B cell (primary cell): ENCODE measurements at regions not wholly inside any gene's neighbourhood (a gene's known extent, or its start where the extent isn't known, plus 50 kb on each side); places are given as distances from the start of the nearest gene placed in this dataset.

Experiments used
- EZH2 ChIP-seq: IDR thresholded peaks from 2 replicates; pipeline ENCODE4 v1.6.1; 2012; ENCODE audit warnings: borderline replicate concordance, low read depth, mild to moderate bottlenecking, moderate library complexity, low read length; ENCODE audit not compliant: insufficient read depth, poor library complexity, severe bottlenecking
- TF ChIP-seq, protein P1 (sequence below): fragments of 200-600 bp; IDR thresholded peaks from one replicate; pipeline ENCODE4 v1.8.0; 2022; ENCODE audit warnings: antibody characterized with exemption, mild to moderate bottlenecking

DNA sequence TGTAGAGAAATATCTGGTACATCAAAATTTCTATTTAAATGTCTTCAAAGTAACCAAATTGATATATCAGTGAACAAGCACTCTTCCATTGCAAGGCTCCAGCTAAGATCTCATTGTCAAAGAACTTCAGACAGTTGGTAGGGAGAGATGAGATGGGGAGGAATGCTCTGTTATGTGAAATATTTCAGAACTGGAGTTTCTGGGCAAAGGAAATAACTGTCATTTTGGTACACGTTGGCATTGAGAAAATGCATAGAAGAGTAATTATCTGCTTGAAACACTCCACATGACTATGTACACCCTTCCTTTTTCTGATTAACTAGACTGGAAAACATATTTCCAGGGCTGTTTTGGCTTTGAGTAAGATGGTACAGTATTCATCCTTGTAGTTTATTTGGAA, 297.5 kb upstream of the RASGRP1 start:
- TF ChIP-seq, protein P1, sequence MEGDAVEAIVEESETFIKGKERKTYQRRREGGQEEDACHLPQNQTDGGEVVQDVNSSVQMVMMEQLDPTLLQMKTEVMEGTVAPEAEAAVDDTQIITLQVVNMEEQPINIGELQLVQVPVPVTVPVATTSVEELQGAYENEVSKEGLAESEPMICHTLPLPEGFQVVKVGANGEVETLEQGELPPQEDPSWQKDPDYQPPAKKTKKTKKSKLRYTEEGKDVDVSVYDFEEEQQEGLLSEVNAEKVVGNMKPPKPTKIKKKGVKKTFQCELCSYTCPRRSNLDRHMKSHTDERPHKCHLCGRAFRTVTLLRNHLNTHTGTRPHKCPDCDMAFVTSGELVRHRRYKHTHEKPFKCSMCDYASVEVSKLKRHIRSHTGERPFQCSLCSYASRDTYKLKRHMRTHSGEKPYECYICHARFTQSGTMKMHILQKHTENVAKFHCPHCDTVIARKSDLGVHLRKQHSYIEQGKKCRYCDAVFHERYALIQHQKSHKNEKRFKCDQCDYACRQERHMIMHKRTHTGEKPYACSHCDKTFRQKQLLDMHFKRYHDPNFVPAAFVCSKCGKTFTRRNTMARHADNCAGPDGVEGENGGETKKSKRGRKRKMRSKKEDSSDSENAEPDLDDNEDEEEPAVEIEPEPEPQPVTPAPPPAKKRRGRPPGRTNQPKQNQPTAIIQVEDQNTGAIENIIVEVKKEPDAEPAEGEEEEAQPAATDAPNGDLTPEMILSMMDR, result no peak
- no peak for TF ChIP-seq EZH2
